CD14-positive monocyte (primary cell): ENCODE measurements at regions not wholly inside any gene's neighbourhood (a gene's known extent, or its start where the extent isn't known, plus 50 kb on each side); places are given as distances from the start of the nearest gene placed in this dataset.

Experiments used
- DNase-seq, 3 donors: peaks; one replicate each; pipeline ENCODE4 v3.0.0-alpha.2; 2011 to 2022
- H2AFZ ChIP-seq: 2 replicates; pipeline ENCODE4 v1.6.0; 2012; ENCODE audit warnings: mild to moderate bottlenecking, low read depth, low read length, inconsistent platforms; ENCODE audit not compliant: insufficient read depth, poor library complexity, severe bottlenecking
- H3K27ac ChIP-seq, 2 donors: 1 replicate in 1 of 2; 2 replicates in 1 of 2; pipeline ENCODE4 v1.5.1; 2012 to 2013; ENCODE audit warnings: low read length in 2 of 2, control low read depth in 1 of 2, inconsistent platforms in 1 of 2, low read depth in 1 of 2, mild to moderate bottlenecking in 1 of 2
- H3K27me3 ChIP-seq, 2 donors: one replicate each; pipeline versions ENCODE4 v1.6.0 to v1.6.1; 2011 to 2013; ENCODE audit warnings: low read length in 2 of 2; ENCODE audit not compliant: control insufficient read depth in 2 of 2, insufficient read depth in 2 of 2
- H3K36me3 ChIP-seq, 2 donors: replicated peaks in 1 of 2; 1 replicate in 1 of 2; 2 replicates in 1 of 2; pipeline versions ENCODE4 v1.5.1 to v1.6.1; 2012 to 2013; ENCODE audit warnings: low read length in 2 of 2, control low read depth in 1 of 2, inconsistent platforms in 1 of 2, mild to moderate bottlenecking in 1 of 2; ENCODE audit not compliant: insufficient read depth in 2 of 2, control insufficient read depth in 1 of 2
- H3K4me1 ChIP-seq, 2 donors: 1 replicate in 1 of 2; 2 replicates in 1 of 2; pipeline versions ENCODE4 v1.5.1 to v1.6.1; 2012 to 2013; ENCODE audit warnings: low read length in 2 of 2, control low read depth in 1 of 2, inconsistent platforms in 1 of 2, mild to moderate bottlenecking in 1 of 2, moderate library complexity in 1 of 2; ENCODE audit not compliant: insufficient read depth in 2 of 2, control insufficient read depth in 1 of 2
- H3K4me2 ChIP-seq: replicated peaks from 2 replicates; pipeline ENCODE3; 2012; ENCODE audit warnings: low read length, moderate library complexity, mild to moderate bottlenecking; ENCODE audit not compliant: poor library complexity, severe bottlenecking; ENCODE audit errors: extremely low read depth
- H3K4me3 ChIP-seq, 3 experiments: fragments of 200-600 bp in 1 of 3; sonication (generic) in 1 of 3; replicated peaks in 1 of 3; 1 replicate in 2 of 3; 2 replicates in 1 of 3; pipeline ENCODE4 v1.5.1; 2011 to 2013; ENCODE audit warnings: low read length in 3 of 3, mild to moderate bottlenecking in 3 of 3, control low read depth in 2 of 3, low read depth in 2 of 3, inconsistent platforms in 1 of 3, moderate library complexity in 1 of 3
- H3K79me2 ChIP-seq: 2 replicates; pipeline ENCODE4 v1.6.0; 2012; ENCODE audit warnings: mild to moderate bottlenecking, control low read depth, inconsistent platforms, low read length, moderate library complexity; ENCODE audit not compliant: insufficient read depth
- H3K9ac ChIP-seq: 2 replicates; pipeline ENCODE4 v1.6.0; 2017; ENCODE audit warnings: low read length, mild to moderate bottlenecking; ENCODE audit not compliant: insufficient read depth, poor library complexity, severe bottlenecking
- H3K9me3 ChIP-seq, 2 donors: replicated peaks in 1 of 2; 1 replicate in 1 of 2; 2 replicates in 1 of 2; pipeline versions ENCODE4 v1.5.1 to v1.6.1; 2012 to 2013; ENCODE audit warnings: low read length in 2 of 2, control low read depth in 1 of 2; ENCODE audit not compliant: control insufficient read depth in 1 of 2, insufficient read depth in 1 of 2
- H4K20me1 ChIP-seq: 2 replicates; pipeline ENCODE4 v1.6.0; 2012; ENCODE audit warnings: mild to moderate bottlenecking, low read length, control low read depth, moderate library complexity; ENCODE audit not compliant: insufficient read depth
- H3K27ac Mint-ChIP-seq, 7 donors: one replicate each; pipeline ENCODE4 v1.8.0; 2020; ENCODE audit warnings: mild to moderate bottlenecking in 7 of 7, mixed read lengths in 7 of 7, moderate library complexity in 6 of 7, inconsistent platforms in 2 of 7
- H3K27me3 Mint-ChIP-seq, 3 donors: one replicate each; pipeline ENCODE4 v1.8.0; 2021 to 2022; ENCODE audit warnings: low read depth in 3 of 3, mild to moderate bottlenecking in 3 of 3, mixed read lengths in 3 of 3, moderate library complexity in 3 of 3, inconsistent platforms in 1 of 3
- H3K36me3 Mint-ChIP-seq, 2 donors: one replicate each; pipeline ENCODE4 v1.8.0; 2020; ENCODE audit warnings: mixed read lengths in 2 of 2, inconsistent platforms in 1 of 2, mild to moderate bottlenecking in 1 of 2
- H3K4me1 Mint-ChIP-seq: one replicate; pipeline ENCODE4 v1.8.0; 2020; ENCODE audit warnings: mild to moderate bottlenecking, mixed read lengths
- H3K4me3 Mint-ChIP-seq, 2 donors: one replicate each; pipeline ENCODE4 v1.8.0; 2020; ENCODE audit warnings: mild to moderate bottlenecking in 2 of 2, mixed read lengths in 2 of 2, moderate library complexity in 1 of 2
- H3K9me3 Mint-ChIP-seq, 7 donors: one replicate each; pipeline ENCODE4 v1.8.0; 2020 to 2022; ENCODE audit warnings: mixed read lengths in 7 of 7, mild to moderate bottlenecking in 6 of 7, moderate library complexity in 6 of 7, inconsistent platforms in 2 of 7
- CTCF ChIP-seq: fragments of 200-600 bp; IDR thresholded peaks from one replicate; pipeline ENCODE4 v1.8.0; 2022; ENCODE audit warnings: antibody characterized with exemption, mild to moderate bottlenecking
- WGBS: methylation state at CpG from one replicate; pipeline ENCODE4 v1.1.5; 2013; ENCODE audit warnings: missing lambda C conversion rate; ENCODE audit not compliant: insufficient coverage; 5-methylcytosine and 5-hydroxymethylcytosine counted together
- intact Hi-C, 2 donors: fragments of 100-400 bp; cut with micrococcal nuclease; formaldehyde crosslinking; loops; one replicate each; pipeline versions ENCODE4 v1.15.0 to v1.15.1; 2023

GRCh38 chr9:25960178-25960577, 281.9 kb upstream of the TUSC1 start:
- intact Hi-C loops, result no loop called here
- Mint-ChIP-seq H3K4me1 (no peaks in the 10 kb centered on the region), H3K27me3 (peaks cover 0 to 3% (median 0%) of the 10 kb centered on the region in 3 donors), H3K36me3 (no peaks in the 10 kb centered on the region), H3K9me3 (peaks cover 0 to 13% (median 1%) of the 10 kb centered on the region in 7 donors), H3K27ac (no peak overlapping the region), H3K4me3 (no peak overlapping the region)
- Histone ChIP-seq H3K4me1 (no peaks in the 10 kb centered on the region), H3K9me3 (peaks cover 3 to 15% of the 10 kb centered on the region in 2 donors), H2AFZ (no peak overlapping the region), H4K20me1 (no peaks in the 10 kb centered on the region), H3K27ac (no peak overlapping the region), H3K79me2 (no peaks in the 10 kb centered on the region), H3K4me3 (no peak overlapping the region), H3K4me2 (no peak overlapping the region), H3K9ac (no peak overlapping the region), H3K36me3 (no peaks in the 10 kb centered on the region), H3K27me3 (no peaks in the 10 kb centered on the region)
- no peak for TF ChIP-seq CTCF
- DNase-seq, result no peak
- WGBS, result 64% methylated on average over 2 of the region's 3 CpGs

GRCh38 chr9:25954209-25954608, 276.0 kb upstream of the TUSC1 start:
- no peaks in the 10 kb centered on the region for H3K36me3 Mint-ChIP-seq
- no peak overlapping the region for H3K4me3 Mint-ChIP-seq
- no peak overlapping the region for H3K27ac Mint-ChIP-seq
- DNase-seq, result no peak
- H3K27ac ChIP-seq, result no peak overlapping the region
- H2AFZ ChIP-seq, result no peak overlapping the region
- H3K4me2 ChIP-seq, result no peak overlapping the region
- peaks cover 0 to 3% (median 0%) of the 10 kb centered on the region in 3 donors for H3K27me3 Mint-ChIP-seq
- no peak overlapping the region for H3K4me3 ChIP-seq
- H3K4me1 Mint-ChIP-seq, result no peaks in the 10 kb centered on the region
- TF ChIP-seq CTCF, result no peak
- H3K79me2 ChIP-seq, result no peaks in the 10 kb centered on the region
- H3K4me1 ChIP-seq, result no peaks in the 10 kb centered on the region
- H3K9ac ChIP-seq, result no peak overlapping the region
- peaks cover 13 to 15% of the 10 kb centered on the region in 2 donors for H3K9me3 ChIP-seq
- peaks cover 0 to 10% (median 5%) of the 10 kb centered on the region in 7 donors for H3K9me3 Mint-ChIP-seq
- intact Hi-C loops, result no loop called here
- H3K27me3 ChIP-seq, result no peaks in the 10 kb centered on the region
- no peaks in the 10 kb centered on the region for H4K20me1 ChIP-seq
- no peaks in the 10 kb centered on the region for H3K36me3 ChIP-seq
